WERI-Rb-1 (cell line): ENCODE measurements at regions not wholly inside any gene's neighbourhood (a gene's known extent, or its start where the extent isn't known, plus 50 kb on each side); places are given as distances from the start of the nearest gene placed in this dataset.

Experiments used
- DNase-seq: peaks from one replicate; pipeline ENCODE4 v3.0.0-alpha.2; 2020
- H3K27ac ChIP-seq: fragments of 250-450 bp; sonication (Bioruptor Pico); 2 replicates; pipeline ENCODE4 v1.5.1; 2020; ENCODE audit warnings: mild to moderate bottlenecking, moderate library complexity
- H3K27me3 ChIP-seq: fragments of 250-450 bp; sonication (Bioruptor Pico); 2 replicates; pipeline ENCODE4 v1.5.1; 2021; ENCODE audit warnings: mild to moderate bottlenecking, low read depth, moderate library complexity; ENCODE audit not compliant: insufficient read depth, severe bottlenecking
- H3K36me3 ChIP-seq: fragments of 250-450 bp; sonication (Bioruptor Pico); 2 replicates; pipeline ENCODE4 v1.5.1; 2020; ENCODE audit warnings: mild to moderate bottlenecking, moderate library complexity
- H3K4me3 ChIP-seq: 2 replicates; pipeline ENCODE4 v1.5.1; 2011; ENCODE audit warnings: low read depth, mild to moderate bottlenecking, control low read depth, low read length
- H3K9me3 ChIP-seq: fragments of 250-450 bp; sonication (Bioruptor Pico); 2 replicates; pipeline ENCODE4 v1.5.1; 2021; ENCODE audit warnings: mild to moderate bottlenecking, moderate library complexity; ENCODE audit not compliant: severe bottlenecking
- CTCF ChIP-seq: IDR thresholded peaks from 2 replicates; pipeline ENCODE4 v1.5.1; 2011; ENCODE audit warnings: low read depth, mild to moderate bottlenecking, control low read depth, inconsistent platforms, low read length

- DNase-seq = no peak
- Histone ChIP-seq H3K27ac (no peak overlapping the region), H3K36me3 (peaks cover 8% of the 10 kb centered on the region), H3K4me3 (no peak overlapping the region), H3K9me3 (no peaks in the 10 kb centered on the region), H3K27me3 (no peaks in the 10 kb centered on the region)
- TF ChIP-seq CTCF = no peak
These were observed 75.4 kb upstream of the PPARA start for GRCh38 chr22:46074771-46075551.

DNA sequence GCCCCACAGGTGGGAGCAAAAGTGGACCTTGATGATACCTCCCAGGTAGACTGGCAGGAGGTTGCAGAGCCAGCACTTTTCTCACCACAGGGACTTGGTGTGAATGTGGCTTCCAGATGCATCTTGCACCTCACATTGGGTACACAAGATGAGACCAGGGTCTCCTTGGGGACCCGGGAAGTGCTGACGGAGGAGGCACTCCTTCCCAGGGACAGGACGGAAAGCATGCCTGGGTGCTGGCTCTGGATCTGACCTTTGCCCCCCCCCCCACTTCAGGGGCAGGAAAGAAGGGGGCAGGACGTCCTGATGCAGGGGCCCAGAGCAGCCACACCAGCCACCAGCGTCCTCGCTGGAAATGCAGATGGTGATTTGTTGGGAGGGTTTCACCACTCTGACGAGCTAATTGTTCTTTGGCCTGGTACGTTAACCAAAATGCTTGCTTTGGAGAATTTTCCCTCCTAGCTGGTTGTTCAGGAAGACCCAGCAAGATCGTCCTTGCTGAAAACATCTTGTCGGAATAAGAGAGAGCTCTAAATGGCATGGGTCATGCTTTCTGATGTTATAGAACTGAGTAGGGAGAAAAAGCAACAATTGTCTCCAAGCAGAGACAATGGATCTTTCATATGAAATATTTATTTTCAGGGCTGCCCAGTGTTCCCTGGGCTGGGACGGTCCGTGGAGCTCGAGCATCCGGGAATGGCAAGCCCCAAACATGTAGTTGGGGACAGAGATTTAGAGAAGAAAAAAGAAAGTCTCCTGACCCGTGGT lies 74.4 kb upstream of the PPARA start:
- H3K36me3 ChIP-seq = peaks cover 8% of the 10 kb centered on the region
- H3K27ac ChIP-seq = no peak overlapping the region
- TF ChIP-seq CTCF = no peak
- H3K4me3 ChIP-seq = no peak overlapping the region
- H3K27me3 ChIP-seq = no peaks in the 10 kb centered on the region
- H3K9me3 ChIP-seq = no peaks in the 10 kb centered on the region
- DNase-seq = no peak

DNA sequence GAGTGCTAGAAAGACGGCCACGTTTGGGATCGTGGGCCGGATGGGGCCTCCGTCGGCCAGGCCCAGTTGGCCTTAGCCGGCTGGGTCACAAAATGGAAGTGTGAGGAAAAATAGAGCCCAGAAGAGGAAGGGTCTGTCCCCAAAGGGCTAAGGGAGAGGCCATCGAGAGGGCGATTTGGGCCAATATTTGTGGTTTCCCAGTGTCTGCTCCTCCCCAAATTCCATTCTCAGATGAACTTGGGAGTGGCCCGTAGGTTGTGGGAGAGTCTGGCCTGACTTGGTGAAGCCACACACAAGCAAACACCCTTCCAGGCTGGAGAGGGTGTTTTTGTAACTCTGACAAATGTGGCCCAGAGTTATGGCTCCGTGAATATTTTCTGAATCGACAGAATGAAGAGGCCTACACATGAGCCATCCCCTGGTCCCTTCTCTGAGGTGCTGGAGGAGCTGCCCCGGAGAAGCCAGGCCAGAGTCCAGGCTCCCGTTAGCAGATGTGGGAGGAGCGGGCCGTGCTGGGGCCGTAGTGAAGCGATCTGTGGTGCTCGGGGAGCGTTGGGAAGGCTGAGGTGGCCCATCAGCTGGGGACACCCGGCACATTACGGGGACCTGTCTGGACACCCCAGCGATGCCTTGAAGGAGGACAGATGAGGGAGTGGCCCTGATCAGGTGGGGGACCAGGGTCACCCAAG lies 73.5 kb upstream of the PPARA start:
- Histone ChIP-seq H3K27ac (no peak overlapping the region), H3K27me3 (no peaks in the 10 kb centered on the region), H3K36me3 (peaks cover 8% of the 10 kb centered on the region), H3K4me3 (no peak overlapping the region), H3K9me3 (no peaks in the 10 kb centered on the region)
- DNase-seq = no peak
- no peak for TF ChIP-seq CTCF

DNA sequence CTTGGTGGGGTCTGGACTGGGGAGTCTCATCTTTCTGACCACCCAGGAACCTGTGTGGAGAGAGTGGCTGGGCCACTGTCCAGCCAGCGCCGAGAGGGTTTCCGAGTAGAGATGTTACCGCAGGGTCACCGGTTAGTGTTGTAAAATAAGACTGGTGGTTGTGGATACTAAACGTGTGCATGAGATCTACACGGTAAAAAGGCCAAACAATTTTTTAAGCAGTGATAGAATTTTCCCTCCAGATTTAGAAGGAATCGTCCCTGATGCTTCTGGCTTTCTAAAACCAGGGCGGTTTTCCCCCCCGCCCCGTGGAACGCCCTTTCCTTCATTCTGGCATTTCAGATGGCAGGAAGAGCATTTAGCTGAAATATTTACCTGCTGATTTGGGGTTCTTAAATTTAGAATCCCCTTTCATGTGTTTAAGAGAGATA lies 72.6 kb upstream of the PPARA start:
- H3K36me3 ChIP-seq = peaks cover 5% of the 10 kb centered on the region
- no peak overlapping the region for H3K27ac ChIP-seq
- no peak for TF ChIP-seq CTCF
- no peaks in the 10 kb centered on the region for H3K9me3 ChIP-seq
- no peak overlapping the region for H3K4me3 ChIP-seq
- no peak for DNase-seq
- H3K27me3 ChIP-seq = no peaks in the 10 kb centered on the region

DNA sequence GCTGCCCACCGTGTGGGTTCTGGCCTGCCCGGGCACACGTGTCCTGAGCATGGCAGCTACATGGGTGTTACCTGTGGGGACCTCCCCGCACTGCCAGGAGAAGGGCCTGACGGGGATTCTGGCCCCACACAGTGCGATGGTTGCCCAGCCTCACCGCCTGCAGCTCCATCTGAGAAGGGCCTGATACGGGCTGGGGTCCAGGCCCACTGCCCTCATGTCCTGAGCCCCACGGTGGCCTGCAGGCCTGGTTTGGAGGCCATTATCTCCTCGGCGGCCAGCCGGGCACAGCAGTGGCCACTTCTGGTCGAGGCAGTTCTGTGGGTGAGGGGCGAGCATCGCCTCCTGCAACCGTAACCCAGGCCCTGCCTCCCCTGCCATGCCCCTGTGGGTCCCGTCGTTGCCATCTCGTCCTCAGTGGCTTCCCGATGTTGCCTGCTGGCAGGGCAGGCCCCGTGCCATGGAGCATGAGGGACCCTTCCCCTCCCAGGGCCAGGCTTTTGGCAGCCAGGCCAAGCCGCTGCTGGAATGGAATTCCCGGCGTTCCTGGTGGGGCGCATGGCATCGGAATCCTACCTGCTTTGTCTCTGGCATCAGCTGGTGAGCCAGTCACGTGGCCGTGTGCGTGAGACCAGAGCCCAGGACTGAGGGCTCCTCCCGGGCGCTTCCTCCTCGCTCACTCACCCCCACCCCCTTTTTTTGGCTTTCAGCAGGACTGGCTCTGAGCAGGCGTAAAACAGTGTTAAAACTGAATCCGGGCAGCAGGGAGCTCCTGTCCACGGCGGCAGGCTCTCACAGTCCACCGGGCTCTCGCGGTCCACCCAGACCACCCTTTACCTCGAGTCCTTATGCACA lies 71.9 kb upstream of the PPARA start:
- H3K9me3 ChIP-seq = no peaks in the 10 kb centered on the region
- no peak for DNase-seq
- H3K27me3 ChIP-seq = no peaks in the 10 kb centered on the region
- peaks cover 5% of the 10 kb centered on the region for H3K36me3 ChIP-seq
- H3K4me3 ChIP-seq = no peak overlapping the region
- no peak overlapping the region for H3K27ac ChIP-seq
- no peak for TF ChIP-seq CTCF
